Transverse colon (tissue), 4 donors: ENCODE measurements at regions not wholly inside any gene's neighbourhood (a gene's known extent, or its start where the extent isn't known, plus 50 kb on each side); places are given as distances from the start of the nearest gene placed in this dataset.

ENCODE experiments used
- DNase-seq: peaks from one replicate; pipeline ENCODE4 v3.0.0-alpha.2; 2019
- H3K27ac ChIP-seq, 4 donors: fragments of 200-600 bp; sonication (generic); 2 replicates each; pipeline ENCODE4 v1.5.1; 2016 to 2018; ENCODE audit warnings: inconsistent platforms in 4 of 4
- H3K27me3 ChIP-seq: fragments of 200-600 bp; sonication (generic); 2 replicates; pipeline ENCODE4 v1.5.1; 2017; ENCODE audit warnings: inconsistent platforms
- H3K36me3 ChIP-seq, 4 donors: fragments of 200-600 bp; sonication (generic); 2 replicates each; pipeline ENCODE4 v1.5.1; 2017 to 2019; ENCODE audit warnings: inconsistent platforms in 4 of 4
- H3K4me1 ChIP-seq, 4 donors: fragments of 200-600 bp; sonication (generic); 2 replicates each; pipeline ENCODE4 v1.5.1; 2017 to 2020; ENCODE audit warnings: inconsistent platforms in 4 of 4
- H3K4me3 ChIP-seq, 4 donors: fragments of 200-600 bp; sonication (generic); 1 replicate in 1 of 4; 2 replicates in 3 of 4; pipeline versions ENCODE4 v1.5.1 to v1.6.1; 2017 to 2019; ENCODE audit warnings: inconsistent platforms in 4 of 4
- H3K9me3 ChIP-seq, 2 donors: fragments of 200-600 bp; sonication (generic); 2 replicates each; pipeline ENCODE4 v1.5.1; 2017 to 2019; ENCODE audit warnings: inconsistent platforms in 2 of 2
- EP300 ChIP-seq: sonication (generic); formaldehyde crosslinking; IDR thresholded peaks from one replicate; pipeline ENCODE4 v1.6.1; 2017; ENCODE audit warnings: antibody characterized with exemption, low read depth
- POLR2A ChIP-seq: fragments of 450-650 bp; IDR thresholded peaks from one replicate; pipeline ENCODE4 v1.6.1; 2016; ENCODE audit warnings: antibody characterized with exemption, mild to moderate bottlenecking, moderate library complexity
- POLR2AphosphoS5 ChIP-seq, 3 donors: sonication (generic); formaldehyde crosslinking; IDR thresholded peaks; one replicate each; pipeline ENCODE4 v1.6.1; 2016; ENCODE audit warnings: antibody characterized with exemption in 3 of 3
- WGBS, 2 donors: methylation state at CpG; one replicate each; pipeline ENCODE4 v1.1.5; 2018; ENCODE audit warnings: low coverage in 1 of 2; 5-methylcytosine and 5-hydroxymethylcytosine counted together
- in situ Hi-C, 4 donors: fragments of 200-750 bp; cut with MboI; loops; one replicate each; pipeline versions ENCODE4 v1.15.0 to v1.15.1; 2017; ENCODE audit warnings: low sequenced_read_pairs in 3 of 4, low pct_ligation_motif_present in 1 of 4, low pct_unique_long_range_greater_than_20kb in 1 of 4
- intact Hi-C: fragments of 100-400 bp; cut with DNase I; formaldehyde crosslinking; loops from one replicate; pipeline ENCODE4 v1.15.1; 2023; ENCODE audit warnings: low total_unique reads
- TF ChIP-seq, protein P1 (sequence below), 5 experiments: fragments of 200-600 bp in 3 of 5; fragments of 450-650 bp in 2 of 5; sonication (generic) in 3 of 5; IDR thresholded peaks; 1 replicate in 2 of 5; 2 replicates in 3 of 5; pipeline ENCODE4 v1.5.1; 2016 to 2017; ENCODE audit warnings: antibody characterized with exemption in 5 of 5, inconsistent platforms in 3 of 5, mild to moderate bottlenecking in 2 of 5, moderate library complexity in 1 of 5

DNA sequence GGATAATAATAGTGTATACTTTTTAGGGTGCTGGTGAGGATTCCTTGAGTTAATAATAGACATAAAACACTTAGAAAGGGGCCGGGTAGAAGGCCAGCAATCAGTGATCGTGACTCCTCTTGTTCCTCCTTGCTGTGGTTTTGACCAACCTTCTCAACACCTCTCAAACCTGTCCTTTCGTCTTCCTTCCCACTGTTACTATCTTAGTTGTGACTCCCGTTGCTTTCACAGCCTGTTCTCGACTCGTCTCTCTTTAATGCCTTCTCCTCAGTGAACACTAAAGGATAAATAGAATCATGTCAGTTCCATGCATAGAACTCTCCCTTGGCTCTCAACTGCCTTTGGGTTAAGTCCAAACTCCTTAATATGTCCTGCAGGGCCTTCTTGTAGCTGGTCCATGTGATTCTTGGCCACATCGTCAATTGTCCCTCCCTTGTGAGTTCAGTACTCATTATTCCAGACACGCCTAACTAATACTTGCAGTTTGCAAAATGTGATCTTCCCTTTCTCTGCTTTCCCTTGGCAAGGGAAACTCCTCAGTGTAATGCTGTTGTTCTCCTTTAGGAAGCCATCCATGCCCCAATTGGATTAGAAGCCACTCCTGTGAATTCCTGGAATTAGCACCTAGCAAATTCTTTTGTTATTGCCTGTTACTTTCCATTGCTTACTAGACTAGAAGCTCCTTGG is 164.9 kb downstream of the UTRN start:
- Histone ChIP-seq H3K36me3 (peaks cover 0 to 27% (median 12%) of the 10 kb centered on the region in 4 donors), H3K4me3 (no peak overlapping the region), H3K4me1 (no peaks in the 10 kb centered on the region), H3K9me3 (no peaks in the 10 kb centered on the region), H3K27ac (no peak overlapping the region), H3K27me3 (no peaks in the 10 kb centered on the region)
- in situ Hi-C loops (no loop called here), intact Hi-C loops (no loop called here)
- WGBS, 2 donors, result 82 to 87% methylated on average over 6 to 8 of the region's 8 CpGs
- TF ChIP-seq, protein P1, sequence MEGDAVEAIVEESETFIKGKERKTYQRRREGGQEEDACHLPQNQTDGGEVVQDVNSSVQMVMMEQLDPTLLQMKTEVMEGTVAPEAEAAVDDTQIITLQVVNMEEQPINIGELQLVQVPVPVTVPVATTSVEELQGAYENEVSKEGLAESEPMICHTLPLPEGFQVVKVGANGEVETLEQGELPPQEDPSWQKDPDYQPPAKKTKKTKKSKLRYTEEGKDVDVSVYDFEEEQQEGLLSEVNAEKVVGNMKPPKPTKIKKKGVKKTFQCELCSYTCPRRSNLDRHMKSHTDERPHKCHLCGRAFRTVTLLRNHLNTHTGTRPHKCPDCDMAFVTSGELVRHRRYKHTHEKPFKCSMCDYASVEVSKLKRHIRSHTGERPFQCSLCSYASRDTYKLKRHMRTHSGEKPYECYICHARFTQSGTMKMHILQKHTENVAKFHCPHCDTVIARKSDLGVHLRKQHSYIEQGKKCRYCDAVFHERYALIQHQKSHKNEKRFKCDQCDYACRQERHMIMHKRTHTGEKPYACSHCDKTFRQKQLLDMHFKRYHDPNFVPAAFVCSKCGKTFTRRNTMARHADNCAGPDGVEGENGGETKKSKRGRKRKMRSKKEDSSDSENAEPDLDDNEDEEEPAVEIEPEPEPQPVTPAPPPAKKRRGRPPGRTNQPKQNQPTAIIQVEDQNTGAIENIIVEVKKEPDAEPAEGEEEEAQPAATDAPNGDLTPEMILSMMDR (IDR thresholded peaks at IDR 0.05), result no peak
- TF ChIP-seq EP300 (no peak), POLR2A (no peak), POLR2AphosphoS5 (IDR thresholded peaks at IDR 0.05) (no peak)
- DNase-seq, result no peak

- TF ChIP-seq EP300 (no peak), POLR2A (no peak)
- Histone ChIP-seq H3K27me3 (no peaks in the 10 kb centered on the region), H3K4me3 (no peak overlapping the region), H3K36me3 (peaks cover 0 to 39% (median 12%) of the 10 kb centered on the region in 4 donors), H3K4me1 (no peaks in the 10 kb centered on the region), H3K27ac (no peak overlapping the region), H3K9me3 (no peaks in the 10 kb centered on the region)
- DNase-seq, result no peak
- 76 to 81% methylated on average over 4 to 5 of the region's 5 CpGs for WGBS, 2 donors
- in situ Hi-C loops (loop anchor here in 1 of 4 donors (10.0 kb wide), 1 partner anchor 356 kb away; no protein-coding TSS in a partner anchor), intact Hi-C loops (no loop called here)
Measured at GRCh38 chr6:144460327-144461095, 175.4 kb downstream of the UTRN start.

GRCh38 chr6:144462058-144462457 is 176.9 kb downstream of the UTRN start:
- Histone ChIP-seq H3K4me1 (no peaks in the 10 kb centered on the region), H3K36me3 (peaks cover 0 to 39% (median 12%) of the 10 kb centered on the region in 4 donors), H3K27ac (no peak overlapping the region), H3K9me3 (no peaks in the 10 kb centered on the region), H3K27me3 (no peaks in the 10 kb centered on the region), H3K4me3 (no peak overlapping the region)
- TF ChIP-seq POLR2AphosphoS5 (IDR thresholded peaks at IDR 0.05) (no peak), EP300 (no peak), POLR2A (no peak)
- TF ChIP-seq, protein P1 (IDR thresholded peaks at IDR 0.05), result no peak
- intact Hi-C loops, result no loop called here
- in situ Hi-C loops, result loop anchor here in 1 of 4 donors (10.0 kb wide), 1 partner anchor 357 kb away; no protein-coding TSS in a partner anchor
- no peak for DNase-seq
- WGBS, 2 donors, result 93 to 97% methylated on average over 2 to 3 of the region's 3 CpGs

GRCh38 chr6:144466716-144467115 is 181.6 kb downstream of the UTRN start:
- Histone ChIP-seq H3K36me3 (peaks cover 0 to 15% (median 4%) of the 10 kb centered on the region in 4 donors), H3K27ac (no peak overlapping the region), H3K27me3 (no peaks in the 10 kb centered on the region), H3K9me3 (no peaks in the 10 kb centered on the region), H3K4me1 (no peaks in the 10 kb centered on the region), H3K4me3 (no peak overlapping the region)
- intact Hi-C loops (no loop called here), in situ Hi-C loops (loop anchor here in 1 of 4 donors (10.0 kb wide), 1 partner anchor 362 kb away; no protein-coding TSS in a partner anchor)
- no peak for DNase-seq
- 92% methylated on average over 2 of the region's 2 CpGs for WGBS, 2 donors
- TF ChIP-seq POLR2AphosphoS5 (IDR thresholded peaks at IDR 0.05) (no peak), POLR2A (no peak), EP300 (no peak)
- TF ChIP-seq, protein P1 (IDR thresholded peaks at IDR 0.05), result no peak
